Activated CD4-positive, alpha-beta memory T cell treated with anti-CD3 and anti-CD28 coated beads for 36 hours (primary cell): ENCODE measurements at regions not wholly inside any gene's neighbourhood (a gene's known extent, or its start where the extent isn't known, plus 50 kb on each side); places are given as distances from the start of the nearest gene placed in this dataset.

Source experiments
- CTCF ChIA-PET: fragments of 350-600 bp; sonication (Branson Sonifier 250); formaldehyde crosslinking; loops from one replicate; lab custom pipeline; 2021; ENCODE audit warnings: antibody characterized with exemption, inconsistent platforms; lab: Charles Lee
- POLR2A ChIA-PET: fragments of 350-600 bp; sonication (Branson Sonifier 250); formaldehyde crosslinking; loops from one replicate; lab custom pipeline; 2021; ENCODE audit warnings: antibody characterized with exemption; lab: Charles Lee
- DNase-seq: peaks from one replicate; pipeline ENCODE4 v3.0.0-alpha.2; 2020
- H3K27ac Mint-ChIP-seq: one replicate; pipeline ENCODE4 v1.8.0; 2021; ENCODE audit warnings: mixed read lengths
- H3K27me3 Mint-ChIP-seq: one replicate; pipeline ENCODE4 v1.8.0; 2021; ENCODE audit warnings: mixed read lengths
- H3K36me3 Mint-ChIP-seq: one replicate; pipeline ENCODE4 v1.8.0; 2021; ENCODE audit warnings: mixed read lengths
- H3K4me1 Mint-ChIP-seq: one replicate; pipeline ENCODE4 v1.8.0; 2021; ENCODE audit warnings: low read depth, mixed read lengths
- H3K4me3 Mint-ChIP-seq: one replicate; pipeline ENCODE4 v1.8.0; 2021; ENCODE audit warnings: mild to moderate bottlenecking, mixed read lengths
- H3K9me3 Mint-ChIP-seq: one replicate; pipeline ENCODE4 v1.8.0; 2021; ENCODE audit warnings: mixed read lengths
- intact Hi-C: fragments of 100-400 bp; cut with micrococcal nuclease; formaldehyde crosslinking; loops from one replicate; pipeline ENCODE4 v1.15.1; 2023

DNA sequence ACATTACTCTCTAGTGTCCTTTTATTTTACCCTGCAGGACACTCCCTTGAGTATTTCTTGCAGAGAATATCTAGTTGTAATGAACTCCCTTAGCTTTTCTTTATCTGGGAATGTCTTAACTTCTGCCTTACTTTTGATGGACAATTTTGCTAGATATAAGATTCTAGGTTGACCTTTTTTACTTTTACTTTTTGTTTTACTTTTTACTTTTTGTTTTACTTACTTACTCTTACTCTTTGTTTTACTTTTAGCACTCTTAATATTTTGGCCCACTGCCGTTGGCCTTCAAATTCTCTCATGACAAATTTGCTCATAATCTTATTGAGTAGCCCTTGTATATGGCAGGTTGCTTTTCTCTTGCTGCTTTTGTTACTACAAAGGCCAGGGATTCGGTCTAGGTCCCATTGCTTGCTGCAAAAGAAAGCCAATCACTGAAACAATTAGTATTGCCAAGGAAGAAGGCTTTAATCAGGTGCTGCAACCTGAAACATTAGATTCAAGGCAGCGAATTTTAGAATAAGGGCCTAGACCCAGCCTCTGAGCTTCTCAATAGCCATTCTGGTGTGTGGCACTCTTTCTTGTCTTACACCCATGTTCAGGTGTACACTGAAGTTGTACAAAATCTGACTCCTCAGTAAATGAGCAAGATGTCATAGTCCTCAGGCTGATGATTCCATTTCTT lies 137.0 kb downstream of the TES start:
- Mint-ChIP-seq H3K9me3 (no peaks in the 10 kb centered on the region), H3K27me3 (peaks cover 8% of the 10 kb centered on the region), H3K27ac (no peak overlapping the region), H3K4me3 (no peak overlapping the region), H3K36me3 (no peaks in the 10 kb centered on the region), H3K4me1 (no peaks in the 10 kb centered on the region)
- ChIA-PET POLR2A (no interaction called here), CTCF (no interaction called here)
- DNase-seq = no peak
- intact Hi-C loops = no loop called here

DNA sequence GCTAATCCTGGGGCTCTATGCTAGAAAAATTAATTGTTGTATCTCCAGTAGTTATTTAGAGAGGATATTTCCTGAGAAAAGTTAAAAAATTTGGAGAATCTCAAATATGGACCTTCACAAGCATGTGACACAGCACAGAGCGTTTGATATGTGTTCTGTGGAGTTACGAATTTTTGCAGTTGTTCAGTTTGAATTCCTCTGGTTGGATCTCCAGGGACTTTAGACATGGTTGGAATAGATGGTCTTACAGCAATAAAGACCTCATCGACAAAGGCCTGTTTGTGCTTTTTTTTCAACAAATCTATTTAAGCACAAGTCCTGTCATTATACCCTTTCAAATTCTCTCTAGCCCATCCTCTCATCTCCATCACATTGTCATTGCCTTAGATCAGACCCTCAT lies 138.0 kb downstream of the TES start:
- no peaks in the 10 kb centered on the region for H3K36me3 Mint-ChIP-seq
- H3K27ac Mint-ChIP-seq = no peak overlapping the region
- intact Hi-C loops = no loop called here
- no peak for DNase-seq
- peaks cover 4% of the 10 kb centered on the region for H3K27me3 Mint-ChIP-seq
- no peaks in the 10 kb centered on the region for H3K4me1 Mint-ChIP-seq
- CTCF ChIA-PET = no interaction called here
- POLR2A ChIA-PET = no interaction called here
- H3K9me3 Mint-ChIP-seq = no peaks in the 10 kb centered on the region
- H3K4me3 Mint-ChIP-seq = no peak overlapping the region

DNA sequence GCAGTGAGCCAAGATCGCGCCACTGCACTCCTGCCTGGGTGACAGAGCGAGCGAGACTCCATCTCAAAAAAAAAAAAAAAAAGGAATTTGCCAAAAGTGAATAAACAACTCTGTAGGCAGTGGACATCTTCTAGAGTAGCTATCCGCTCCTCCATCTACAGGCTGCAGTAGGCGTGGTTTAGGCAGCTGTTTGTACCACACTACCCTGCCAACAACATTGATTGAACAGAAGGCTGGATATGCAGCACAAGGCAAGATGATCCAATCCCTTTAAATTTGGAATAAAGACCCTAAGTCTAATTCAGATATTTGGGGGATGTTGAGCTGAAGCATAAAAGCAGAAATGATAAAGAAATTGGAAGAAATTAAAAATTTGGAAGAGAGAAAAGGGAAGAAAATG lies 141.6 kb downstream of the TES start:
- Mint-ChIP-seq H3K27me3 (peaks cover 7% of the 10 kb centered on the region), H3K4me1 (no peaks in the 10 kb centered on the region), H3K9me3 (no peaks in the 10 kb centered on the region), H3K27ac (no peak overlapping the region), H3K4me3 (no peak overlapping the region), H3K36me3 (no peaks in the 10 kb centered on the region)
- no peak for DNase-seq
- POLR2A ChIA-PET = no interaction called here
- CTCF ChIA-PET = no interaction called here
- intact Hi-C loops = no loop called here

DNA sequence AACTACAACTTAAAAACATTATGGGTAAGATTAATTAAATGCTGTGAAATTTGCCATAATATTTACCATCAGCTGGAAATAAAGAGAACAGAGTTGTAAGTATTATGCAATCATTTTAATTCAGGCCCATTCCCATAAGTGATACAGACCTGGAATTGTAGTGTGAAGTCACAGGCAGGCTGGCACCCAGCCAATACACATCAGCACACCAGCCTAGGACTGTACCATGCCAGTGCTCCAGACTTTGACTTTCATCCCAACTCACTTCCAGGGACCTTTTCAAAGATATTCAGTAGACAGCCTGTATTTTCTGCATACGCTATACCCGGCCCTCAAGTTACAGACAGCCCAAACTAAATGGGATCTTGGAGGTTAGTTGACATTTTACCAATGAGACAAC lies 143.3 kb downstream of the TES start:
- DNase-seq = no peak
- Mint-ChIP-seq H3K27ac (no peak overlapping the region), H3K4me1 (no peaks in the 10 kb centered on the region), H3K4me3 (no peak overlapping the region), H3K9me3 (no peaks in the 10 kb centered on the region), H3K36me3 (no peaks in the 10 kb centered on the region), H3K27me3 (peaks cover 10% of the 10 kb centered on the region)
- intact Hi-C loops = no loop called here
- CTCF ChIA-PET = no interaction called here
- POLR2A ChIA-PET = no interaction called here

DNA sequence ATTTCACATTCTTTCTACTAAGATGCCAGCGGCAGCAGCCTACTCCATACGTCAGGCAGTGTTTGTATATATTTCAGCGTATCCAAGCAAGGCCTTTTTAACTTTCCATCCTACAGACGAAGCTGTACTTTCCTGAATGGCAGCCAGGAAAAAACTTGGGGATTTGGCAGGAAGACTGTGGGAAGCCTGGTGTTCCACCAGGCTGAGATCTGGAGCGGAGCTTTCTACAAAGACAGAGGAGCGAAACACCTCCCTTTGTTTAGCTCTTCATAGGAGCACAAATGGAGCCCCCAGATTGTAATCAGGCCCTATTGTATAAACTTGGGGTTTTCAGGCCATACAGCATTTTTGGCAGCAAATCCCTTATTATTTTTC lies 143.8 kb downstream of the TES start:
- Mint-ChIP-seq H3K9me3 (no peaks in the 10 kb centered on the region), H3K27ac (no peak overlapping the region), H3K36me3 (no peaks in the 10 kb centered on the region), H3K4me3 (no peak overlapping the region), H3K27me3 (peaks cover 10% of the 10 kb centered on the region), H3K4me1 (no peaks in the 10 kb centered on the region)
- CTCF ChIA-PET = no interaction called here
- POLR2A ChIA-PET = no interaction called here
- no peak for DNase-seq
- intact Hi-C loops = no loop called here

DNA sequence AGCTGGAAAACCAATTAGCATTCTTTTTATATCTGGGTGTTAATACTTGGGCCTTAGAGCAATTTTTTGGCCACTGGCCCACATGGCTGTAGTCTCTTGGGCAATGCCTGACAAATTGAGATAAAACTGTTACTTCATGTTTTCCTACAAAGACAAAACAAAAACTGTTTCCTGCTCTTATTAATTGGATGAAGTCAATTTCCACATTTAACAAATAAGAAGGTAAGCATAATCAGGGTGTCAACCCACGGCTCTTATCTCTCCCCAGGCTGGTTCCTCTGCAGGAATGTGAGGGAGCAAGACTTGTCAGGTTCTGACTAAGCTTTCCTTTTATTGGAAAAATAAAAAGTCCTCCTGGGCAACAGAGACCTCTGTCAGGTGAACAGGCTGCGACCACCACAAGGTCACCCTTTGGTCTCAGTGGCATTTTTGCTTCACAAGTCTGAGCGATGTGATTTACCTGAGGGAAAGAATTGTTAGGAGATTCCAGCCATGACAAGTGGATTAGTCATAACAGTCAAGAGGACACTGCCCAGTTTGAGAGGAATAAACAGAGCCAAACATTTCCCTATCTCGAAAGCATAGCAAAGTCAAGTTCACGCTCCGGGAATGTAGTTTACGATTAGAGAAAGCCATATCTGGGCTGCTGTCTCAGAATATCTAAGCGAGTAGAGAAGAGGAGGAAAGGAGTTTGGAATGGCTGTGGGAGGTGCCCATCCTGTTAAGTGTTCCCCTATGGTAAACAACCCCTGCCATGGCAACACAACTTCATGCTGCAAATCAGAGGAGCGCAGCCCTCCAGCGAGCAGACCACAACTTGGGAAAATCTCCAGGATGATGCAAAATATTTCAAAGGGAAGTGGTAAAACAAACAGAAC lies 144.4 kb downstream of the TES start:
- Mint-ChIP-seq H3K9me3 (no peaks in the 10 kb centered on the region), H3K27ac (no peak overlapping the region), H3K27me3 (peaks cover 10% of the 10 kb centered on the region), H3K36me3 (no peaks in the 10 kb centered on the region), H3K4me3 (no peak overlapping the region), H3K4me1 (no peaks in the 10 kb centered on the region)
- ChIA-PET POLR2A (no interaction called here), CTCF (no interaction called here)
- no peak for DNase-seq
- intact Hi-C loops = no loop called here

DNA sequence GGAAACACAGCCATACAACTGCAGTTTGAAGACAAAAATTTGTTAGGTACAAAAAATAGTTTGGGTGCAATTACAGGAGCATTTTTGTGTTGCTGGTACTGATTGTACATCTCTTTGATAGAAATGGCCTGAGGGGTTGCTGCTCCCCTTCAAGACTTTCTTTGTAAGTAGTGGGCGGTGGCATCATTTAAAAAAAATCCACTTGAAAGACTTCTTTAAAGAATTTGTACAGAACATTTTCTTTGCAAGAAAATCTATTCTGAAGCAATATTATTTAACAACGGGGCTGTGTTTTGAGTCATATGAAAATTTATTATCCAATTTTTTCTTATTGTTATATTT lies 144.1 kb upstream of the CAV2 start:
- ChIA-PET POLR2A (no interaction called here), CTCF (no interaction called here)
- intact Hi-C loops = no loop called here
- Mint-ChIP-seq H3K9me3 (no peaks in the 10 kb centered on the region), H3K4me1 (no peaks in the 10 kb centered on the region), H3K36me3 (no peaks in the 10 kb centered on the region), H3K27me3 (peaks cover 10% of the 10 kb centered on the region), H3K27ac (no peak overlapping the region), H3K4me3 (no peak overlapping the region)
- no peak for DNase-seq

DNA sequence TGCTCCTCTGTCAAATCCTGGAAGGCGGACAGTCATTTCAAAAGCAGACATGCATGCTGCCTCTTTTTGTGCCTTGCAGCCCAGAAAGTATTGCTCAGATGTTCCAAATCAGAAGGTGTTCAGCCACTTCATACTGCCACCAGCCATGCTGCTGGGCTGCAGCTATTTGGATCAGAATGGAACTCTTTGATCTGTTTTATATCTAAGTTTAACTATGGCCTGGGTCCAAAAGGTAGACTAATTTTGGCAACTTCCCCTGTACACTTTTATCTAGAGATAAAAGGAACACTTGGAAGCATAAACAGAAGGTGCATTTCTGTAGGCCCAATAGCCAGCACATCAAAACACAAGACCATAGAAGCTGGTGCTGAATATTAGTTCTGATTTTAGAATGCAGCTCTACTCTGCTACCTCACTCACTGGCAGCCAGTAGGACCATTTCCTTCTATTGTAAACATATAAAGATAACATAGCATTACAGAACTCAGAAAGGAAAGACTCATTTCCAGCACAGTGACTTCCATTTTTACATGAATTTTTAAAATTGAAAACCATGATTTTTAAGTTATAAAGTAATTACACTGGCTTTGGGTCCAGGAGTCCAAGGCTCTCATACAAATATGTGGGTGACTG lies 143.1 kb upstream of the CAV2 start:
- Mint-ChIP-seq H3K4me1 (no peaks in the 10 kb centered on the region), H3K36me3 (no peaks in the 10 kb centered on the region), H3K27ac (no peak overlapping the region), H3K4me3 (no peak overlapping the region), H3K27me3 (peaks cover 11% of the 10 kb centered on the region), H3K9me3 (no peaks in the 10 kb centered on the region)
- CTCF ChIA-PET = no interaction called here
- no peak for DNase-seq
- POLR2A ChIA-PET = no interaction called here
- intact Hi-C loops = no loop called here

DNA sequence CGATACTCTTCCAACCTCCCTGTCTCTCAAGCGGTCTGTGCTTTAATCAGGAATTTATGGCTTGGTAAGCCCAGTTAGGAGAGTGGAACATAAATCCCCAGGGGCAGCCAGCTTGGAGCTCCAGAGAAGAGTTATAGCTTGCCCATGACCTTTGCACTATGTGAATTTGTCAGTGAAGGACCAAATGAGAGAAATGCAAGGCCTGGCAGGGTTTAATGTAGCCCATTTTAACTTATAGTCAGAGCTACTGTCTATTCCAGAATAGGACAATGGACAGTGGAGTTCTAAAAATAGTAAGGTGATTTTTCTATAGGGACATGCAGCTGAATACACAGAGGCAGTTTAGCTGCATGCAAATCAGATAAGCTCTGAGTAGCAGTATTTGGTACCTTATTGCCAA lies 142.6 kb upstream of the CAV2 start:
- no peak overlapping the region for H3K4me3 Mint-ChIP-seq
- H3K4me1 Mint-ChIP-seq = no peaks in the 10 kb centered on the region
- intact Hi-C loops = no loop called here
- H3K36me3 Mint-ChIP-seq = no peaks in the 10 kb centered on the region
- no peak for DNase-seq
- ChIA-PET CTCF (no interaction called here), POLR2A (no interaction called here)
- H3K9me3 Mint-ChIP-seq = no peaks in the 10 kb centered on the region
- no peak overlapping the region for H3K27ac Mint-ChIP-seq
- H3K27me3 Mint-ChIP-seq = peaks cover 11% of the 10 kb centered on the region

DNA sequence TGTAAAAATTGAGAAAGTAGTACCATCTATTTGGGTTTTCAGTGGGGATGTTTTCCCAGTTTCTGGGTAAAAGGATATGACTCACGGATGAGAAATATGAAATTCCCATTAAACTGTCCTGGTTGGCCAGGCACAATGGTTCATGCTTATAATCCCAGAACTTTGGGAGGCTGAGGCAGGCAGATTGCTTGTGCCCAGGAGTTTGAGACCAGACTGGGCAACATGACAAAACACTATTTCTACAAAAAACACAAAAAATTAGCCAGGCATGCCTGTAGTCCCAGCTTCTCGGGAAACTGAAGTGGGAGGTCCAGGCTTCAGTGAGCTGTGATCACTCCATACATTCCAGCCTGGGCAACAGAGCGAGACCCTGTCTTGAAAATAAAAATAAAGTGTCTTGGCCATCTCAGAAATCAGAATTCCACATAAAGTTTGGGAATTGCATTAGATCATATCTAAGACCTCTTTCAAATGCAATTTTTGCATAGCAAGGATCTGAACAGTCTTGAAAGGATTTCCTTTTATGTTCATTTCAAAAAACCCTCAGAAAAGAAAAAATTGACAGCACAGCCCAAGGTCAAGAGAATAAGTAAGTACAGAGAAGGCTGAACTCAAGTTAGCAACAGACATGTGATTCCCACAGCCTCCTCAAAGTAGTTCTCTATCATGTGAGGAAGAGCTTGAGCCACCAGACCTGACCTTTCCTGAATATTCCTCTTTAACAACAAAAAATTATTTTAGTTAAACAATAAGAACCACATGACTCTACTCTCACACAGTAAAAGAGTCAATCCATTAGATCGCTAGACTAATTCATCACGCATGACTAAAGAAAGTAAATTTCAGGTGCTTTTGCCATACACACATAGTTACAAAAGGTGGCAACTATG lies 141.5 kb upstream of the CAV2 start:
- intact Hi-C loops = no loop called here
- DNase-seq = no peak
- H3K4me3 Mint-ChIP-seq = no peak overlapping the region
- CTCF ChIA-PET = no interaction called here
- no peaks in the 10 kb centered on the region for H3K4me1 Mint-ChIP-seq
- H3K27ac Mint-ChIP-seq = no peak overlapping the region
- POLR2A ChIA-PET = no interaction called here
- H3K36me3 Mint-ChIP-seq = no peaks in the 10 kb centered on the region
- H3K27me3 Mint-ChIP-seq = peaks cover 11% of the 10 kb centered on the region
- no peaks in the 10 kb centered on the region for H3K9me3 Mint-ChIP-seq

DNA sequence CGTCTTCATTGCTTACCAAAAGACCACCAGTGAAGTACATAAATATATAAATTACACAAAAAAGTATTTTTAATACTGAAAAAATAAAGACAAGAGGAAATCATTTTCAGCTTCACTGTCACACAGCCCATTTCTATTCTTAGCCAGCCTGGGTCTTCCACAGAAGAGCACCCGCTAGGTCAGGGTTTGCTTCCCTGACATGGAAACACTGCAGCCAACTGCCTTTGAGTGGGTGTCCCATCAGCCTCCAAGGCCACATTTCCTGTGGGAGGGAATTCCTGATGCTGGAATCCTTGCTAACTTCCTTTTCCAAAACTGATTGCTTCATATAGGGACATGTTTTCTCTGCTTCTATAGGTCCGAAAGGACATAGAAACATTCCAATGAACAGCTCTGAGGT lies 137.8 kb upstream of the CAV2 start:
- no peaks in the 10 kb centered on the region for H3K4me1 Mint-ChIP-seq
- H3K27ac Mint-ChIP-seq = no peak overlapping the region
- intact Hi-C loops = no loop called here
- H3K4me3 Mint-ChIP-seq = no peak overlapping the region
- H3K27me3 Mint-ChIP-seq = peaks cover 4% of the 10 kb centered on the region
- H3K9me3 Mint-ChIP-seq = no peaks in the 10 kb centered on the region
- ChIA-PET CTCF (interaction anchor here (1.0 kb wide), 1 partner anchor 165 kb away, joined by 3 read pairs; no protein-coding TSS in a partner anchor), POLR2A (no interaction called here)
- DNase-seq = no peak
- H3K36me3 Mint-ChIP-seq = no peaks in the 10 kb centered on the region
